ENCODE measurements at regions not wholly inside any gene's neighbourhood (a gene's known extent, or its start where the extent isn't known, plus 50 kb on each side); places are given as distances from the start of the nearest gene placed in this dataset.
A peak's percentile ranks its signal among the peaks of the same experiment; 100 is the strongest.
"Not testable (repeated sequence)": the region's sequence is repeated elsewhere in the genome, so short reads cannot be mapped to it uniquely, and the experiment has no call there.

DNA sequence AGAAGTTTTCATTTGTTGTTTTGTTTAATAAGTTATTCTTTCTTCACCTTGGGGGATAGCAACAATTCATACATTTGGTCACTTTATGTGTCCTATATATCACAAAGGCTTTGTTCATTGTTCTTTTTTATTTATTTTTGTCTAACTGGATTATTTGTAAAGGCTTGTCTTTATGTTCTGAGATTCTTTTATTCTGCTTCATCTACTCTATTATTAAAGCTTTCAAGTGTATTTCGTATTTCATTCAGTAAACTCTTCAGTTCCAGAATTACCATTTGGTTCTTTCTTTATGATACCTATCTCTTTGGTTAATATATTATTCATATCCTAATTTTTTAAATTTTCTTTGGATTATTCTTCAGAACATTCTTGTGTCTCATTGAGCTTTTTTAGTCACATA is 942.9 kb downstream of the ANKRD7 start:
- intact Hi-C loops (cut with DNase I): no loop called here
- DNase-seq (ENCODE audit: low spot score): no peak

DNA sequence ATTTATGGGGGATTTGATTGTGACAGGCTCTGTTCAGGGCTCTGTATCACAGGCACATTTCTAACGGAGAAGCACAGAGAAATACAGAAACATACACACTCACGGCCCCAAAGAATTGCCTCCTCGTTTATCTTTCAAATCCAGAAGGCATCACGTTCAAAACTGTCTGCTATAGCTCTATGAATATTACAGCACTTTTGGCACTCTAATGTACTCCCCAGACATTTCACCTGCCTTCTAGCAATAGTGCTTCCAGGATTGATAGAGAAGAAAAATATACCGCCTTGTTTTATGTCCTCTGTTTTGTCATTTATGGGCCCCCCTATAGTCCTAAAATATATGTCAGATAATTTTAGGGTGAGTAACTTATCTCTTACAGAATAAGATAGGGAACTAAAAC is 947.5 kb downstream of the ANKRD7 start:
- intact Hi-C loops (cut with DNase I): loop anchor here in 1 of 2 donors (10.0 kb wide), 1 partner anchor 677 kb away; no protein-coding TSS in a partner anchor
- DNase-seq (ENCODE audit: low spot score): no peak

DNA sequence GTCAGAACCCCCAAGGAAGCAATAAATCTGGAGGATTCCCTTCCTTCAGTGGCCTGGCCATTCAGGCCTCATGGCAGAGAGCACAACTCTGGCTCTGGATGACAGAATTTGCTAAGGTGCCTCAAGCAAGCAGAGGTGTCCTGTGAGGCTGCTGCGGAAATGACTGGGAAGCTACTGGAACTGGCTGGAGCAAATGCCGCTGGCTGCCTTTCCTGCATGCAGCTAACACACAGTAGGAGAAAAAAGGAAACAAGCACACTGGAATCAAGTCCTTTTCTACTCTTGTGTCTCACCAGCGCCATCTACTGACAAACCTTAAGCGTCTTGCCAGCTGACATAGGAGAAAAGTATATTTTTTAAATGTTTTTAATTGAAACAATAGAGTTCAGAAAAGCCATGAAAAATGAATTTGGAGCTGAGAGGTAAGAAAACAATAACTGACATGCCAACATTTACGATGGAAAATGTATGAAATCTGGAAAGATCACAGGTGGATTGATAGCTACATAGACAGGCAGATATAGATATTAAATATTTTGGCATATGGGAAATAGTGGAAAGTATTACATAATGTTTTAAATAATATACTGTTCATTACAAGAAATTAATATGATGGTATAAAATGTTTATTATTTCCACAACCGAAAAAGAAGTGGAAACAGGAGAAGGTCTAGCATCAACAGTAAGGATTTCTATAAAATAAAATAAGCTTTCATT is 951.6 kb downstream of the ANKRD7 start:
- DNase-seq (ENCODE audit: low spot score): no peak
- intact Hi-C loops (cut with DNase I): loop anchor here in 1 of 2 donors (10.0 kb wide), 1 partner anchor 681 kb away; no protein-coding TSS in a partner anchor

DNA sequence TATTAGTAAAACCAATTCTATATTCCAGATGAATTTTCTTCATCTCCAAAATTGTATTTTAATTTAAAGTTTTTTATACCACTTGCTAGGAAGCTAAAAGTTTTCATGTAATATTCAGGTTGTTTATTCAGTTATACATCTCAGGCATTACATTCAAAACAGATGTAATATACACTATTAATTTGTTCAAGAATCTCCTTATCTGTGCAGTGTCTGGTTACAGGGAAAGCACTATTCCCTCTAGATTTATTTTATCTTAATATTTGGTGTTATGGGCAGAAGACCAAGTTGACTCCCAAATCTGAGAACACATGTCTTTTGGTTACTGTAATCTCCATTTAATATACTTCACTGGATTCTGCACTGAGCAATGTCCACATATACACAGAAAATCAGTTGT is 953.4 kb downstream of the ANKRD7 start:
- DNase-seq (ENCODE audit: low spot score): no peak
- intact Hi-C loops (cut with DNase I): loop anchor here in 1 of 2 donors (10.0 kb wide), 1 partner anchor 683 kb away; no protein-coding TSS in a partner anchor

DNA sequence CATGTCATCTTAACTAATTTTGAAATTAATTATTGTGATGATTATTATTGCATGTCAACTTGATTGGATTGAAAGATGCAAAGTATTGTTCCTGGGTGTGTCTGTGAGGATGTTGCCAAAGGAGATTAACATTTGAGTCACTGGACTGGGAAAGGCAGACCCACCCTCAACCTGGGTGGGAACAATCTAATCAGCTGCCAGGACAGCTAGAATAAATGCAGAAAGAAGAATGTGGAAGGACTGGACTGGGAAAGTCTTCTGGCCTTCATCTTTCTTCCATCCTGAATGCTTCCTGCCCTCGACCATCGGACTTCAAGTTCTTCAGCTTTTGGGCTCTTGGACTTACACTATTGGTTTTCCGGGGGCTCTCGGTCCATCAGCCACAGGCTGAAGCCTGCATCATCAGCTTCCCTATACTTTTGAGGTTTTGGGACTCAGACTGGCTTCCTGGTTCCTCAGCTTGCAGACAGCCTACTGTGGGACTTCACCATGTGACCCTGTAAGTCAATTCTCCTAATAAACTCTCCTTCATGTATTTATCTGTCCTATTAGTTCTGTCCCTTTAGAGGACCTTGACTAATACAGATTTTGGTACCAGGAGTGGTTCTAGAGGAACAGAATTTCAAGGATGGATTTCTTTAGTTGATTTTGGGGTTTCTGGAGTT is 959.8 kb downstream of the ANKRD7 start:
- DNase-seq (ENCODE audit: low spot score): no peak
- intact Hi-C loops (cut with DNase I): no loop called here

DNA sequence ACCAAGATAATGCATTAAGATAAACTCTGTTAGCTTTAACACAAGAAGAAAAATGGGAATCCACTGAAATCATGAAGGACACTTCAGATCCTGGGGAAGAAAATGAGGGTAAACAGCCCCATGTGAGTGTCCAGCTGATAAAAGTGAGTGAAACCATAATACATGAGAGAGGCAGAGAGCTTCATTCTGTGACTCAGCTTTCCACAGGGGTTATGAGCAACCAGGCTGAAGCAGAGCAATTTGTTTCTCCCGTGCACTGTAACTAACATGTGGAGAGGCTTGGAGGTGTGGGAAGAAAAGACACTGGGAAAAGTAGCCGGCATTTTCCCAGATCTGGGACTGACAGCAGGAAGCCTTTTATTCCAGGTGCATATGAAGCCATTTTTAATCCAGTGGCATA is 971.7 kb downstream of the ANKRD7 start:
- no peak for DNase-seq (ENCODE audit: low spot score)
- intact Hi-C loops (cut with DNase I): loop anchor here in 1 of 2 donors (5.0 kb wide), 1 partner anchor 1961 kb away; no protein-coding TSS in a partner anchor

DNA sequence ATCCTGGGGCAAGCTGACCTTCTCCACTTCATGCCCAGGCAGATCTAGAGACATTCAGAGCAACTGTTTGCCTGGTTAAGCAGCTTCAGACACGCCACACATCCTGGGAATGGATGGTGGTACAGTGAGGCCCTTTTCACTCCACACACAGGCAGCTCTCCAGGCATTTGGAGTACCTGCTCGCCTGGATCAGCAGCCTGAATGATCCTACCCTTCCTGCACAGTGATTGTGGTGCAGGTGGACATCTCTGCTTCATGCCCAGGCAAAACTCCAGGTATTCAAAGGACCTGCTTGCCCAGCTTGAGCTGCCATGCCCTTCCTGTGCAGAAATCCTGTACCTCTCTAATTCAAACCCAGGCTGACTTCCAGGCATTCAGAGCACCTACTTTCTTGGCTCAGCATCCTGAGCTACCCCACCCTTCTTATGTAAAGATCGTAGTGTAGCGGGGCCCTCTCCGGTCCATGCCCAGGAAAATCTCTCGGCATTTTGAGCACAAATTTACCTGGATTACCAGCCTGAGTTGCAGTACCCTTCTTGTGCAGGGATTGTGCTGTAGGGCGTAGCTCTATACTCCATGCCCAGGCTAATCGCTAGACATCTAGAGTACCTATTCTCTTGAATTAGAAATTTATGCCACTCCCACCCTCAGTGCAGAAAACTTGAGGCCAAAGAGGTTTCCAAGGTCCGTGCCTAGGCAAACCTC is 972.8 kb downstream of the ANKRD7 start:
- DNase-seq (ENCODE audit: low spot score): peak; percentile 22
- intact Hi-C loops (cut with DNase I): loop anchor here in 1 of 2 donors (5.0 kb wide), 1 partner anchor 1960 kb away; no protein-coding TSS in a partner anchor

DNA sequence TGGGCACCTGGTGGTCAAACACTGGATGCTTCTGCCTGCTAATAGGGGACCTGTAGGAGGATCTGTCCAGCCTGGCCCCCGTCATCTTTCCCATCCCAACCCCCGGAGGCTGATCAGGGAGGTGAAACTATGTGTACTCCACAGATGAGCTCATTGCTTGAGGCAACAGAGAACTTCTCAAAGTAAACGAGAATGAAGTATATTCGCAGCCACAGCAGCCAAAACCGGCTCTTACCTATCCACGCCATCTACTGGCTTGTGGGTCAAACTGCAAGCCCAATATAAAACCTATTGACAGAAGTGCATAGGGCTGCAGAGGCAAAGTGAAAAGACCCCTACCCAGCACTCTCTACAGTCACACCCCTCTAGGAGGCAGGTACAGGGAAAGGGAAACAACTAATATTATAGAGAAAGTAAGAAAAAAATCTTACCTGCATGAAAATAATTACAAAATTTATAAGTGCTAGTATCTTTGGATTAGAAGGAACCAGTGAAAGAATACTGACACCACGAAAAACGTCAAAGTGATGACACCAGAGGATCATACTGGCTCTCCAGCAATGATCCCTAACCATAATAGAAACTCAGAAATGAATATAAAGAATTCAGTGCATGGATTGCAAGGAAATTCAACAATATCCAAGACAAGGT is 973.5 kb downstream of the ANKRD7 start:
- intact Hi-C loops (cut with DNase I): loop anchor here in 1 of 2 donors (5.0 kb wide), 1 partner anchor 1959 kb away; no protein-coding TSS in a partner anchor
- peak; percentile 26 for DNase-seq (ENCODE audit: low spot score)

DNA sequence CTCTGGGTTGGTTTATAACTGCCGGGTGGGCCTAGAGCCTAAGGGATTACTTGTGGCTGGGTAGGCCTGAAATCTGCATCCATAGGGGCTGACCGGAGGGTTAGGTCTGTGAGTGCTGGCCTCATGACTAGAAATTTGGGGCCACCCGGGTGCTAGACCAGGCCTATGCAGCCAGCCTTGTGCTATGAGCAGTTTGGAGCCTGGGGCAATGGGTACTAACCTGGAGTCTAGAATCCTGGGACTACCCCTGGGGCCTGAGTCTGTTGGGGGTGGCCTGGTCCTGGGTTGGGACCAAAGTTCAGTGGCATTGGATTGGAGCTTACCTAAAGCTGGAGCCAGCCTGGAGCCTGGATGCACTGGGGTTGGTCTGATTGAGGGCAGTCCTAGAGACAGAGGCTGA is 995.2 kb downstream of the ANKRD7 start:
- intact Hi-C loops (cut with DNase I): no loop called here
- no peak for DNase-seq (ENCODE audit: low spot score)

DNA sequence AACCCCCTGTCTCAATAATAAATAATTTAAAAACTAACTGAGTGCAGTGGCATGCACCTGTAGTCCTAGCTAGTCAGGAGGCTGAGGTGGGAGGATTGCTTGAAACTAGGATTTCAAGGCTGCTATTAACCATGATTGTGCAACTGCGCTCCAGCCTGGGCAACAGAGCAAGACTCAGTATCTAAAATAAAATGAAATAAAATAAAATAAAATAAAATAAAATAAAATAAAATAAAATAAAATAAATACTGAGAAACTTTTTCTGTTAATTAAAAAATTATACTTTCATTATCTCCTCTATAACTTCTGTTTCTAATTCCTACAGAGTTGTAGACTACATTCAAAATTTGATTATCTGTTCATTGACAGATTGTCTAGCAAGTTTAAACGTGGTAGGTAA is 999.4 kb downstream of the ANKRD7 start:
- DNase-seq (ENCODE audit: low spot score): no peak
- intact Hi-C loops (cut with DNase I): no loop called here

DNA sequence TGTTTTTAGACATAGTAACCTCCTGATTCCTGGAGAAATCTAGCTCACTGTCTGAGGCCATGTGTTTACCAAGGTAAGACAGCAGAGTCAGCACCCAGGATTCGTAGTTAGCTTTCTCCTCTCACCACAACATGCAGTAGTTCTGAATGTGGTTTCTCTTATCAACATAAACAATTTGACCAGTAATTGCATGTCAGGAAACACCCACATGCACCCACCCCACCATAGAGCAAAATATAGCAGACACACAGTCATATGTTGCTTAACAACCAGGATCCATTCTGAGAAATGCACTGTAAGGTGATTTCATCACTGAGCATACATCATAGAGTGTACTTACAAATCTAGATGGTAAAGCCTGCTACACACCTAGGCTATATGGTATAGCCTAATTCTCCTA is 1004.0 kb downstream of the ANKRD7 start:
- intact Hi-C loops (cut with DNase I): no loop called here
- no peak for DNase-seq (ENCODE audit: low spot score)

DNA sequence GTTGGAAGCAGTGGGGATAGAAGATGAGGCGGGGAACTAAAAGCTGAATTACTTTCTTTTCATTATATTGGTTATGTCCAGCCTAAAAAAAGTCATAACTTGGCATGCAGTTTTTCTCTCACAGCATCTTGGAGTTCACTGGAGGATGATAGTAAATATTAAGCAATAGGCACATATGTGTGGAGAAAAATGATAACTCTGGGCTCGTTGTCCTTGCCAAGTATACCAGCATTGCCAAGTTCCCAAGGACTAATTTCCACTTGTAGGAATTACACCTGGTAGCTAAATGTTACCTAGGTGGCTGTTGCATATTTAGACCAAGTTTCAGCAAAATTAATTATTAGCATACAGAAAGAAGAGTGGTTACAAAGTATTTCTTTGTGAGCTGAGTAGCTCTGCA is 1007.6 kb downstream of the ANKRD7 start:
- intact Hi-C loops (cut with DNase I): no loop called here
- no peak for DNase-seq (ENCODE audit: low spot score)

DNA sequence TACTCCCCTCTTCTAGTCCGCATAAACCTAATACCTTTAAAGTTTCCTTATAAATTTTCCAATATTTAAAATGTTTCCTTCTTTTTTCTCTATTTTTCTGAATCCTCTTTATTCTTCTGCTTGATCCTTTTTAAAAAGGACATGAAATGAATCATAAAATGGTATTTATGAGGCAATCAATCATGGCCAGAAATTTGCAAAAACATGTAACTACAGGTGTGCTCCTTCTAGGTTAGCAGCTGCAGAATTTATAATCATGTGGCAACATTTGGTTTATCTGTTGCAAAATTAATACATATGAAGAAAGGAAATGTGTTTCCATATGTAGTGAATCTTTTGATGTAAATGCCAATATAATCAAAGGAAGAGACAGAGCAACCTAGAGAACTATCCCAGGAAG is 1008.5 kb downstream of the ANKRD7 start:
- intact Hi-C loops (cut with DNase I): no loop called here
- no peak for DNase-seq (ENCODE audit: low spot score)

DNA sequence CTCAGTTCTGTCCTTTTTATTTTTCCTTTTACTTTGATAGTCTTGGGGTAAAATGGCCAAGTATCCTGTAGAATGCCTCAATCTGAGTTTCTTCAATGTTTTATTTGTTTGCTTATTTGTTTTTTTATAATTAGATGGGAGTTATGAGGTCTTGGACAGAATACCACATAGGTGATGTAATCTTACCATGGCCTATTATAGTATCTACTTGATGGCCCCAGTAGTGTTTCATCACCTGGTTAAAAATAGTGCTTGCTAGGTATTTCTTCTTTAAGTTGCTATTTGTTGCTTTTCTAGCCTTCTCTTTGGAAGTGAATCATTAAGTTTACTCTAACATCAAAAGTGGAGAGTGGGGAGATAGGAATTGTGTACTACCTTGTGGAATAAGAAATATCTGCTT is 1020.0 kb upstream of the KCND2 start:
- no peak for DNase-seq (ENCODE audit: low spot score)
- intact Hi-C loops (cut with DNase I): no loop called here

DNA sequence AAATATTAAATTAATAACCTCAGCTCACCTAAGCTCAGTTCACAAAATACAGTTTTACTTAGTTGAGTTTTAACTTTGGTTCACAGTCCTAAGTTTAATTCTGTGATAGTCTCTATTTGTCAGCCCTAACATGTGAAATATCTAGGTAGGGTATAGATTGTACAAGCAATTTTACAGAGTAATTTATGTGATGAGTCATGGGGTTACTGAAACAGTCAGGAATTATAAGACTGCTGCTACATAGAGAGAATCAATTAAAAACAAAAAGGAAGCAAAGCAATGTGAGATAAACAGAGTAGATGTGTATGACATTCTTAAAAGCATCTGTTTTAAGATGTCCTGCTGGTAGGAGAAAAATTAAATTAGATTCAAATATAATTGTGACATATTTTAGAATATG is 1018.2 kb upstream of the KCND2 start:
- intact Hi-C loops (cut with DNase I): no loop called here
- no peak for DNase-seq (ENCODE audit: low spot score)

DNA sequence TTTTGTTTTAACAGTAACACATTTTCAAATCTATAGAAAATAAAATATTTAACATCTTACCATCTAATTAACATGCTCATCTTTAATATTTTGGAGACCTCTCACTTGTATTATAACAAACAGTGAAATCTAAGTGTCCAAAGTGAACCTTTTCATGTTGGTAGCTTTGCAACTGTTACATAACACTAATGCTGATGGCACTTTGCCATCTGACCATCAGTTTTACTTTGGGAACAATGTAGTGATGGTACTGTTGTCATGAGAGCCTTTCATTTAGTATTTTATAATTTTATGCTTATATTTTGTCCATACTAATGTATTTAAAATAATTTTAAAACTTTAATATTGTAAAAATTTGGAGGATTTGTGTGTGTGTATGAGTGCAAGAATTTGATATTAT is 1017.0 kb upstream of the KCND2 start:
- intact Hi-C loops (cut with DNase I): no loop called here
- no peak for DNase-seq (ENCODE audit: low spot score)

DNA sequence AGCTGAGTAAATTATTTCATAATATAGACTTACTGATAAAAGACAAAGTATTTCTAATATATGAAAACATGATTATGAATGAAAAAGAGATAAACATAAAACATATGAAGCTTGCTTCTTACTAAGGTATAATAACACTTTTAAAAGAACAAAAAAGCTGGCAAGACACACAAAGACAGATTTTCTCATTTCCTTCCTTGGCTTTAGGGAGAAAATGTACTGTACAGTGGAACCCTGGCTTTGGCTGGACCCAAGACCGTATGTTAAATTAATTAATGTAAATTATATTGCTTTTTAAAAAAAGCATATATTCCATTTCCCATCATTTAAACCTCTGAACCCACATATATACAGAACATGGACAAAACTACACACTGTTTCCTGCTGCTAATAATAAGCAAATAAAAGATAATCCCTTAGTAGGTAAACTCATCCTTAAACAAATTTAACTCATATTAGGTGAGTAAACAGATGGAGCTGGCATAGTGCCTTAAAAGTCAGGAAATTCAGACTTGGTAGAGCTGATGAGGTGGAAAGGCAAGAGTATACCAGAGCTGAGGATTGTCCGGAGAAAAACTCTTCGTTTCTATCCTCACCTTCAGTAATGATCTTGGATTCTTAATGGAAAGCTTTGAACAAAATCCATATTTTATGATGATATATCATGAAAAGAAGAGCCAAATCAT is 1016.4 kb upstream of the KCND2 start:
- DNase-seq (ENCODE audit: low spot score): no peak
- intact Hi-C loops (cut with DNase I): no loop called here

DNA sequence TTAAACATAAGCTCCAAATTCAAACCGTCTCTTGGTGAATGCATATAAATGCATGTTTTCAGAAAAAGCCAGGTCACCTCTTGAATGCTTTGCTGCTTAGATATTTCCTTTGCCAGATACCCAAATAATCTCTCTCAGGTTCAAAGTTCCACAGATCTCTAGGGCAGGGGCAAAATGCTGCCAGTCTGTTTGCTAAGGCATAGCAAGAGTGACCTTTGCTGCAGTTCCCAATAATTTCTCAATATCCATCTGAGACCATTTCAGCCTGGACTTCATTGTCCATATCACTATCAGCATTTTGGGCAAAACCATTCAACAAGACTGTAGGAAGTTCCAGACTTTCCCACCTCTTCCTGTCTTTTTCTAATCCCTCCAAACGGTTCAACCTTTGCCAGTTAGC is 1006.2 kb upstream of the KCND2 start:
- intact Hi-C loops (cut with DNase I); DNase-seq (ENCODE audit: low spot score): not testable (repeated sequence)

DNA sequence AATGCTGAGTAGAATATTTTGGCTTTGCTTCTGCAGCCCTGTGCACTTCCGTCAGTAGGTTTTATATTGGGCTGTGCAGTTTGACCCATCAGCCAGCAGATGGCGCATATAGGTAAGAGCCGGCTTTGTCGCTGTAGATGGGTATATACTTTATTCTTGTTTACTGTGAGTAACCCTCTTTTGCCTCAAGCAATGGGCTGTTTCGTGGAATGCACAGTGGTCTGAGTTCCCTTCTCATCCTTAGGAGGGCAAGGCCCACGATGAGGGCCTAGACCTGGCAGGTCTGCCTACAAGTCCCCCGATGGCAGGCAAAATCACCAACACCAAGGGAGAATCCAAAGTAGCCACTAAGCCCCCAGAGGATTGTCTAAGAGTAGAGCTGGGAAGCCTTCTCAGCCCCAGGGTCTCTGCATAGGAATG is 1002.9 kb upstream of the KCND2 start:
- peak; percentile 64 for DNase-seq (ENCODE audit: low spot score)
- intact Hi-C loops (cut with DNase I): no loop called here
